ENCODE measurements at regions not wholly inside any gene's neighbourhood (a gene's known extent, or its start where the extent isn't known, plus 50 kb on each side); places are given as distances from the start of the nearest gene placed in this dataset.

GRCh38 chr2:198376677-198377076, 572.3 kb downstream of the PLCL1 start:
- TF ChIP-seq, protein P1, sequence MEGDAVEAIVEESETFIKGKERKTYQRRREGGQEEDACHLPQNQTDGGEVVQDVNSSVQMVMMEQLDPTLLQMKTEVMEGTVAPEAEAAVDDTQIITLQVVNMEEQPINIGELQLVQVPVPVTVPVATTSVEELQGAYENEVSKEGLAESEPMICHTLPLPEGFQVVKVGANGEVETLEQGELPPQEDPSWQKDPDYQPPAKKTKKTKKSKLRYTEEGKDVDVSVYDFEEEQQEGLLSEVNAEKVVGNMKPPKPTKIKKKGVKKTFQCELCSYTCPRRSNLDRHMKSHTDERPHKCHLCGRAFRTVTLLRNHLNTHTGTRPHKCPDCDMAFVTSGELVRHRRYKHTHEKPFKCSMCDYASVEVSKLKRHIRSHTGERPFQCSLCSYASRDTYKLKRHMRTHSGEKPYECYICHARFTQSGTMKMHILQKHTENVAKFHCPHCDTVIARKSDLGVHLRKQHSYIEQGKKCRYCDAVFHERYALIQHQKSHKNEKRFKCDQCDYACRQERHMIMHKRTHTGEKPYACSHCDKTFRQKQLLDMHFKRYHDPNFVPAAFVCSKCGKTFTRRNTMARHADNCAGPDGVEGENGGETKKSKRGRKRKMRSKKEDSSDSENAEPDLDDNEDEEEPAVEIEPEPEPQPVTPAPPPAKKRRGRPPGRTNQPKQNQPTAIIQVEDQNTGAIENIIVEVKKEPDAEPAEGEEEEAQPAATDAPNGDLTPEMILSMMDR (IDR thresholded peaks at IDR 0.05; ENCODE audit: insufficient read depth, low read depth, low read length), result no peak
- no peak overlapping the region for H3K4me3 ChIP-seq (ENCODE audit: low read depth, low read length)
- peak; percentile 5 for DNase-seq (ENCODE audit: low read depth)

GRCh38 chr2:198375083-198375410, 570.7 kb downstream of the PLCL1 start:
- TF ChIP-seq, protein P1 (IDR thresholded peaks at IDR 0.05; ENCODE audit: insufficient read depth, low read depth, low read length), result no peak
- no peak overlapping the region for H3K4me3 ChIP-seq (ENCODE audit: low read depth, low read length)
- DNase-seq (ENCODE audit: low read depth), result no peak

- TF ChIP-seq, protein P1 (IDR thresholded peaks at IDR 0.05; ENCODE audit: insufficient read depth, low read depth, low read length), result peak; percentile 72
- H3K4me3 ChIP-seq (ENCODE audit: low read depth, low read length), result no peak overlapping the region
- peak; percentile 59 for DNase-seq (ENCODE audit: low read depth)
Observed at GRCh38 chr2:198374375-198375082, 570.1 kb downstream of the PLCL1 start.

GRCh38 chr2:198371921-198372543, 567.6 kb downstream of the PLCL1 start:
- peak; percentile 19 for DNase-seq (ENCODE audit: low read depth)
- TF ChIP-seq, protein P1 (IDR thresholded peaks at IDR 0.05; ENCODE audit: insufficient read depth, low read depth, low read length), result no peak
- peak overlapping the region; percentile 10 for H3K4me3 ChIP-seq (ENCODE audit: low read depth, low read length)

GRCh38 chr2:198371329-198371728, 566.9 kb downstream of the PLCL1 start:
- H3K4me3 ChIP-seq (ENCODE audit: low read depth, low read length), result no peak overlapping the region
- no peak for DNase-seq (ENCODE audit: low read depth)
- TF ChIP-seq, protein P1 (IDR thresholded peaks at IDR 0.05; ENCODE audit: insufficient read depth, low read depth, low read length), result no peak

DNA sequence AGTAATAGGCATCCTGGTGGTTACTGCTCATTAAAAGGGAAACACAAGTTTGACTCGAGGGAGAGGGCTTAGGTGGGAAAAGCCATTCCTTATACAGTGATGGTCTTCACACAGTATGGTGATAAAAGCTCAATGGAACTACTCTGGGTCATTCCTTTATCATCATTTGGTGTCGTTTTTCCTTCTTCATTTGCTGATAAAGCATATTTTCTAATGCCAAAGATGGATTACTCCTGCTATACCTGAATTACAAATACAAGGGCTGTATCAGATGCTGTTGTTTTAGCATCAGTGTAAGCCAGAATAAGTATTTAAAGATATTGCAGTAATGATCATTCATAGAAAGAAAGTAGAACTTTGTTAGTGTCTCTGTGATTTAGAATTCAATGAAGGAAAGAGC, 563.7 kb downstream of the PLCL1 start:
- H3K4me3 ChIP-seq (ENCODE audit: low read depth, low read length), result no peak overlapping the region
- TF ChIP-seq, protein P1 (IDR thresholded peaks at IDR 0.05; ENCODE audit: insufficient read depth, low read depth, low read length), result no peak
- no peak for DNase-seq (ENCODE audit: low read depth)
